GM18508 (cell line): ENCODE measurements at regions not wholly inside any gene's neighbourhood (a gene's known extent, or its start where the extent isn't known, plus 50 kb on each side); places are given as distances from the start of the nearest gene placed in this dataset.
"Not testable (repeated sequence)": the region's sequence is repeated elsewhere in the genome, so short reads cannot be mapped to it uniquely, and the experiment has no call there.

ENCODE experiments used
- ATAC-seq: cut with Tn5 transposase; IDR thresholded peaks from one replicate; pipeline ENCODE4 v1.9.1; 2021; ENCODE audit warnings: moderate number of reproducible peaks; ENCODE audit not compliant: insufficient read depth, unreplicated experiment

DNA sequence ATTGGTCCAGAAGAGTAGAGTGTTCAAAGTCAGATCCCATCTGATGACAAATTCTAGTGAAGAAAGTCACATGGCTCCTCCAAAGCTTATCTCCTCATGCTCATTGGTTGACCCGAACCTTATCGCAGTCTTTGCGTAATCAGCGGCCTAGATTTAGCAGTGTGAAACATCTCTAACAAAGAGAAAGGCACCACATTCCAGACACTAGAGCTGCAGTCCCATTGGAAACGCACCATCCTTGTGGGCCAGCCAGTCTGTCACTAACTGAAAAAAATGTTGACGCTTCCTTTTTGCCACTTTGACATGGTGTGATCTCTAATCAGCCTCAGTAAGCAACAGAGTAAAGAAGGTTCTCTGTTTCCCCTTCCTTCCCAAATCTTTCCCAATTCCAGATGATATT, 458.0 kb upstream of the WWC1 start:
- ATAC-seq = no peak

GRCh38 chr5:167835146-167835545, 456.3 kb upstream of the WWC1 start:
- no peak for ATAC-seq

DNA sequence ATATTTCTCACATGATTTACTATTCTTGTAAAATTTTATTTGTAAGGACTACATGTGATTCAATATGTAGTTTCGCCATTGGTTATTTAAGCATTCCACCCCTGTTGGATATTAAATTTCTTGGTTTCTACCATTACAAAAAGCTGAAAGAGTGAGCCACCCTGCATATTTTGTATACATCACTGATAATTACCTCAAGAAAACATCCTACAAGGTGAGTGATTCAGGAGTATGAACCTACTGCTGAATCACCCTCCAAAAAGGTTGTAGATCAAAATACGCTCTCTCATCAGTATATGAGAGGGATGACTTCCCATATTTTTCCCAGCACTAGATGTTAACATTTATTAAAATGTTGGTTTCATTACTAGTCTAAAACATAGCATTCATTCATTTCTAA, 454.3 kb upstream of the WWC1 start:
- ATAC-seq = no peak

GRCh38 chr5:167839065-167839464, 452.4 kb upstream of the WWC1 start:
- ATAC-seq = no peak

DNA sequence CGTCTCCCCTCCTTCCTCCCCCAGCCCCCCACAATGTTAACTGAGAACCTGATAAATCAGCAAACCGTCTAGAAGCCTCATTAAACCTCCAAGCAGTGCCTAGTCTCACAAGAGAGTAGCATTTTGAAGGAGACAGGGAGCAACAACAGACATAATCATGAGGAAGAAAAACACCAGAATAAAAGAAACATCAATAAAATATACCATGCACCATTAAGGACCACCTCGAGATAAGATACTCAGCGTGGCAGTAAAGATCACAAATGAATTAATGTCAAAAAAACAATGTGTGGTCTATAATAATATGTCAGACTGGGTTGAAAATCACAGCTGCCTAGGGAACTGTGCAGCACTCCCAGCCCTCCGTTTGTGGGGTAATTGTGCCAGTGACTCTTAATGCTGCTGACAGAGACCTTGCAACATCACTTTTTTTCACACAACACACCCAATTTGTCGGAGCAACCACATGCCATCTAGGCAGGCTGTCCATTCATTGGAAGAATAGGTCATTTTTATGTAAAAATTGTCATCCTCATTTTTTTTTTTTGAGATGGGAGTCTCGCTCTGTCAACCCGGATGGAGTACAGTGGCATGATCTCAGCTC, 450.8 kb upstream of the WWC1 start:
- ATAC-seq = no peak

GRCh38 chr5:167843881-167844572, 447.4 kb upstream of the WWC1 start:
- no peak for ATAC-seq

- ATAC-seq = no peak
Observed at GRCh38 chr5:167845952-167846351, 445.5 kb upstream of the WWC1 start.

DNA sequence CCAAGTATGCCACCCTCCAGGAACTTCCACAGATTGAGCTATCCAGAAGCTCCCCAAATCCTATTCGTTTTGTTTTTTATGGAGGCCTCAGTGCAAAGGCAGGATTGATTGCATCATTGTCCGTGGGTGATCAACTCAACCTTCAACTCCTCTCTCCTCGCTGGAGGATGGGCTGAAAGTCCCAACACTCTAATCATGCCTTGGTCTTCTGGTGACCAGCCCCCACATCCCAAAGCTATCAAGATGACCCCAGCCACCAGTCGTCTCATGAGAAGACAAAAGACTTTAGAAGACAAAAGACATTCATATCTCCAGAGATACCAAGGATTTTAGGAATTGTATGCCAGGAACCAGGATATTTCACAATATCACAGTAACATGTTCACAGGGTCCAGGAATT, 441.6 kb upstream of the WWC1 start:
- ATAC-seq = no peak

GRCh38 chr5:167850911-167851310, 440.5 kb upstream of the WWC1 start:
- ATAC-seq = no peak

DNA sequence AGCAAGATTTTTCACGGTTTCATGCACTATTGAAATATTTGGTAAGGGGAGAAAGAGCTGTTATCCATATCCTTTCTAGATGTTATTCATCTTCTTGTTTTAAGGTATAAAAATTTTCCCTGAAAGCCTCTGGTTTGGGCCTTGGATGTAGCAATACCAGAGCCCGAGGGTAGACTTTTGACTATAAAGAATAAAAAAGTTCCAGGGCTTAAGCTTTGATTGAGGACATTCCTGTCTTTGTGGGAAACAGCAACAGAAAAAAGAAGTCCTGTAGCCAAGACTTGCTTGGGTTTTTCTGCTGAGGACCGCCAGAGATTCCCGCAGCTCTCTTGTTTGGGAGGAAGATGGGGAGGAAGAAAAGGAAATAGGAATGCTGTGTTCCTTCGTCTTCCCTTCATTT, 440.0 kb upstream of the WWC1 start:
- ATAC-seq = no peak

- ATAC-seq = no peak
Observed at GRCh38 chr5:167852515-167852914, 438.9 kb upstream of the WWC1 start.

- ATAC-seq = no peak
Observed at GRCh38 chr5:167853421-167853820, 438.0 kb upstream of the WWC1 start.

DNA sequence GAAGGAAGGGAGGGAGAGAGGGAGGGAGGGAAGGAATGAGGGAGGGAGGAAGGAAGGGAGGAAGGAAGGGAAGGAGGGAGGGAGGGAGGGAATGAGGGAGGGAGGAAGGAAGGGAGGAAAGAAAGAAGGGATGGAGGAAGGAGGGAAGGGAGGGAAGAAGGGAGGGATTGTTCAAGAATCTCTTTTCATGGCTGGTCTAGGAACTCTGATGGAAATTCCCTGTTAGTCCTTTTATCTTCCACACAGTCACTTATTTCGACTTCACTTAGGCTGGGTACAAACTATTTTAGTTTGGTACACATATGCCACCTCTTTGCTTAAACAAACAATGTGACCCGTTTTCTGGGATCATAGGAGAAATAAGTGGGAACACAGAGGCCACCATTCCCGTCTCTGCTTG, 435.6 kb upstream of the WWC1 start:
- no peak for ATAC-seq

- ATAC-seq = no peak
Observed at GRCh38 chr5:167857321-167857720, 434.1 kb upstream of the WWC1 start.

DNA sequence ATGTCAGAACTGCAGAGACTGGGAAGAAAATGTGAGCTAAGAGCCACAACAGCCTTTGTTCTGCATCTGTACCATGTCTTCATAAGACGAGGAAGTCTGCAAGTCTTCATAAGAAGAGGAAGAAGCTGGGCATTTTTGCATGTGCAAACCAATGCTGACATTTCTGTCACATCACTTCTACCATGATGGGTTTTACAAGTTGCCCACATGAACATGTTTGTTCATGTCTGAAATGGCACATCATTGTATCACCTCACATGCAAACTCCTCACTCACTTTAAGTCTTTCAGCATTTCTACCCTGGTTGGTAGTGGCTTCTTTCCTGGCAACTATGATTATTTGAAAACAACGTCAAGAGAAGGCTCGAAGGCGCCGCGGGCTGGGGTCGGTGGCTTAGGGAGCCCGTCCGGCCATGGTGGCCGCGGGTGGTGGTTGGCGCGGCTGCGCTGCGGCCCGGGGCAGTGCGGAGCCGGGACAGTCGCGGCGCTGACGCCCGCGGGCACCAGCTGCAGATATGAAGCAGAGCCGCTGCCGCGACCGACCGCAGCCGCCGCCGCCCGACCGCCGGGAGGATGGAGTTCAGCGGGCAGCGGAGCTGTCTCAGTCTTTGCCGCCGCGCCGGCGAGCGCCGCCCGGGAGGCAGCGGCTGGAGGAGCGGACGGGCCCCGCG, 433.1 kb upstream of the WWC1 start:
- ATAC-seq = not testable (repeated sequence)

DNA sequence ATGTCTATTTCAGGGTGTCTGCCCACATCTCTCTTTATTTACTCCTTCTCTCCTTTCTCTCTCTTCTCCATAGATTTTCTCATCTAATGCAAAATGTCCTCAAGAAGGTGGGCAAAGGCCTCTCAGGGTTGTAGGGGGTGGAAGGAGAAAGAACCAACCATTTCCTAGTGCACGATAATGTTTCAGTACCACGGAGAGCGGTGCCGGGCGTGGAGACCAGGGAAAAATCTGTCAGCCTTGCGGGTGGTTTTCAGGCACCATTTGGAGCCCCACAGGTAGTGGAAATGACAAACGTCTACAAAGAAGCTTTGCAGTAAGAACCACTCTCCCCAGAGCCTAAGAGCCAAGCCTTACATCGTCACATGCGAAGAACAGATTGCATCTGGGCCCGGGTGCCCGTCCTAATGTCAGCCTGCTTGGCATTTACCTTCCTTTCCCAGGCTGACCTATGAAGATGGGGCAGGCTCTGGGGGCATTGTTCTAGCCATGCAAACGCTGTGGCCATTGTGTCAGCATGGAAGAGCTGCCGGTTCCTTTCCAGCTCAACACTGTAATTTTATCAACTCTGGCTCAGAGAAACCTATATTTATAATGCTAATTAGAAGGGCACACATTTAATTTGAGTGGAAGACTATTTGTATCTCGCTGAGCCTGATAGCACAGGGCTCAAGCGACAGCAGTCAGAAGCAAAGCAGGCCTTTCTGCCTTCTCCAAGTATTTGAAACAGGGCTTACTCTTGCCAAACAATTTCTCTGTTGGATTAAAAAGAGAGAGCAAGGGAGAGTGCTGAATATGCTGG, 430.1 kb upstream of the WWC1 start:
- no peak for ATAC-seq

- ATAC-seq = no peak
Observed at GRCh38 chr5:167861928-167862426, 429.5 kb upstream of the WWC1 start.

- ATAC-seq = no peak
Observed at GRCh38 chr5:167863883-167864282, 427.6 kb upstream of the WWC1 start.

GRCh38 chr5:167864801-167865200, 426.6 kb upstream of the WWC1 start:
- no peak for ATAC-seq

- ATAC-seq = no peak
Observed at GRCh38 chr5:167866797-167867196, 424.6 kb upstream of the WWC1 start.

- no peak for ATAC-seq
Observed at GRCh38 chr5:167867281-167867680, 424.2 kb upstream of the WWC1 start.
